GM20000 (cell line): ENCODE measurements at regions not wholly inside any gene's neighbourhood (a gene's known extent, or its start where the extent isn't known, plus 50 kb on each side); places are given as distances from the start of the nearest gene placed in this dataset.

ENCODE experiments used
- DNase-seq: peaks from one replicate; pipeline ENCODE4 v3.0.0; 2012; ENCODE audit warnings: low spot score
- TF ChIP-seq, protein P1 (sequence below): IDR thresholded peaks from 2 replicates; pipeline ENCODE4 v1.5.1; 2012; ENCODE audit warnings: mild to moderate bottlenecking, control low read depth; ENCODE audit errors: extremely low read depth, missing control alignments

- no peak for DNase-seq
- TF ChIP-seq, protein P1, sequence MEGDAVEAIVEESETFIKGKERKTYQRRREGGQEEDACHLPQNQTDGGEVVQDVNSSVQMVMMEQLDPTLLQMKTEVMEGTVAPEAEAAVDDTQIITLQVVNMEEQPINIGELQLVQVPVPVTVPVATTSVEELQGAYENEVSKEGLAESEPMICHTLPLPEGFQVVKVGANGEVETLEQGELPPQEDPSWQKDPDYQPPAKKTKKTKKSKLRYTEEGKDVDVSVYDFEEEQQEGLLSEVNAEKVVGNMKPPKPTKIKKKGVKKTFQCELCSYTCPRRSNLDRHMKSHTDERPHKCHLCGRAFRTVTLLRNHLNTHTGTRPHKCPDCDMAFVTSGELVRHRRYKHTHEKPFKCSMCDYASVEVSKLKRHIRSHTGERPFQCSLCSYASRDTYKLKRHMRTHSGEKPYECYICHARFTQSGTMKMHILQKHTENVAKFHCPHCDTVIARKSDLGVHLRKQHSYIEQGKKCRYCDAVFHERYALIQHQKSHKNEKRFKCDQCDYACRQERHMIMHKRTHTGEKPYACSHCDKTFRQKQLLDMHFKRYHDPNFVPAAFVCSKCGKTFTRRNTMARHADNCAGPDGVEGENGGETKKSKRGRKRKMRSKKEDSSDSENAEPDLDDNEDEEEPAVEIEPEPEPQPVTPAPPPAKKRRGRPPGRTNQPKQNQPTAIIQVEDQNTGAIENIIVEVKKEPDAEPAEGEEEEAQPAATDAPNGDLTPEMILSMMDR: no peak
Observed at GRCh38 chr2:106941372-106941993, 55.5 kb upstream of the ST6GAL2 start.

- no peak for DNase-seq
- TF ChIP-seq, protein P1: no peak
Observed at GRCh38 chr2:106943468-106944200, 57.7 kb upstream of the ST6GAL2 start.

GRCh38 chr2:106944215-106944614 is 58.2 kb upstream of the ST6GAL2 start:
- TF ChIP-seq, protein P1: no peak

GRCh38 chr2:106948540-106948939 is 62.6 kb upstream of the ST6GAL2 start:
- TF ChIP-seq, protein P1: no peak

More at GRCh38 chr2:106944215-106944614, 58.2 kb upstream of the ST6GAL2 start:
- DNase-seq: no peak

GRCh38 chr2:106953236-106953635 is 67.3 kb upstream of the ST6GAL2 start:
- no peak for DNase-seq
- TF ChIP-seq, protein P1: no peak

More at GRCh38 chr2:106948540-106948939, 62.6 kb upstream of the ST6GAL2 start:
- no peak for DNase-seq

DNA sequence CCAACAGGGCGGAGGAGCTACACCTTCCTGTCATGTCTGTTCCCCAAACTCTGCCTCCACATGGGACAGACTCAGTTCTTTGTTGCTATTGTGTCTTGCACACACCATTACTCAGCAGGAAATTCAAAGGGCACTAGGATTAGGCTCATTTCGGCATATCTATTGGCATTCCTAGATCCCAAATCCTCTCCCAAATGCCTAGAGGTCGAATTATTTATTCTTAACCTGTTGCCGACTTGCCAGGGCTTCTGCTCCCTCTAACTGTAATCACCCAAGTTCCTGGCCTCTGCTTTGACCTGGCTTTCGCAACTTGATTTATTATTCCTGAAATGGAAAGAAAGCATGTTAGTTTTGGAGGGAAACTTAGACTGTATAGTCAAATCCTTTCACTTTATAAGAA is 67.8 kb upstream of the ST6GAL2 start:
- DNase-seq: no peak
- TF ChIP-seq, protein P1: no peak

DNA sequence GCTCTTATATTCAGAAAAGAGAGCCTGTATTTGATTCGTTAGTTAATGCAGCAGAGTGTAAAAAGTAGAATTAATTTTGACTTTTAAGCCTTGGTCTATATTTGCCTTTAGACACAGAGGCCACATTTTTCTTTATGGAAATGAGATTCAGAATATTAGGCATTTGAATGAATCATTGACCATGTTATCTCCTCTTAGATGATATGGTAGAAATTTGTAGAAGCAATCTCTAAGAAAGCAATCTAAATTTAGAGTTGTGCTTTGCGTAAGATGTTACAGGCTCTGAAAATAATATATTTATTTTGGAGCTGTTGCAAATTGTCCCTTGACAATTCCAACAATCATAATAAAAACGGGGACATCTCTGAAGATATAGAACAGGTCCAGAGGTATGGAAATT is 68.3 kb upstream of the ST6GAL2 start:
- DNase-seq: no peak
- TF ChIP-seq, protein P1: no peak
